ENCODE measurements at regions not wholly inside any gene's neighbourhood (a gene's known extent, or its start where the extent isn't known, plus 50 kb on each side); places are given as distances from the start of the nearest gene placed in this dataset.

GRCh38 chr1:5324883-5325282 lies 667.3 kb downstream of the NPHP4 start:
- no peak for TF ChIP-seq CTCF (IDR thresholded peaks at IDR 0.05; ENCODE audit: low read depth, low read length, missing input control)
- TF ChIP-seq ZBTB33 (IDR thresholded peaks at IDR 0.05), result no peak
- TF ChIP-seq YY1 (IDR thresholded peaks at IDR 0.05), result no peak
- TF ChIP-seq REST (IDR thresholded peaks at IDR 0.05), result no peak
